Right atrium auricular region (tissue), 2 donors: ENCODE measurements at regions not wholly inside any gene's neighbourhood (a gene's known extent, or its start where the extent isn't known, plus 50 kb on each side); places are given as distances from the start of the nearest gene placed in this dataset.
"Not testable (repeated sequence)": the region's sequence is repeated elsewhere in the genome, so short reads cannot be mapped to it uniquely, and the experiment has no call there.

ENCODE experiments used
- DNase-seq: peaks from one replicate; pipeline ENCODE4 v3.0.0-alpha.2; 2019; ENCODE audit warnings: low spot score
- H3K27ac ChIP-seq, 2 donors: fragments of 200-600 bp; sonication (generic); 1 replicate in 1 of 2; 2 replicates in 1 of 2; pipeline ENCODE4 v1.5.1; 2016 to 2019
- H3K27me3 ChIP-seq, 2 donors: fragments of 200-600 bp; sonication (generic); one replicate each; pipeline versions ENCODE4 v1.5.1 to v1.6.0; 2017 to 2019
- H3K36me3 ChIP-seq: fragments of 200-600 bp; sonication (generic); one replicate; pipeline ENCODE4 v1.5.1; 2016
- H3K4me1 ChIP-seq, 2 donors: fragments of 200-600 bp; sonication (generic); one replicate each; pipeline versions ENCODE4 v1.5.1 to v1.6.0; 2017 to 2019
- H3K4me3 ChIP-seq, 2 donors: fragments of 200-600 bp; sonication (generic); 1 replicate in 1 of 2; 2 replicates in 1 of 2; pipeline ENCODE4 v1.5.1; 2017 to 2019; ENCODE audit warnings: mild to moderate bottlenecking in 1 of 2, moderate library complexity in 1 of 2
- H3K9me3 ChIP-seq, 2 donors: fragments of 200-600 bp; sonication (generic); one replicate each; pipeline ENCODE4 v1.5.1; 2019
- CTCF ChIP-seq, 2 donors: fragments of 200-600 bp; sonication (generic); IDR thresholded peaks; one replicate each; pipeline ENCODE4 v1.5.1; 2019; ENCODE audit warnings: antibody characterized with exemption in 2 of 2

GRCh38 chr2:72078773-72079172 is 68.9 kb downstream of the CYP26B1 start:
- Histone ChIP-seq H3K27me3 (no peaks in the 10 kb centered on the region), H3K9me3 (peaks cover 0 to under 1% of the 10 kb centered on the region in 2 donors), H3K27ac (no peak overlapping the region), H3K36me3 (no peaks in the 10 kb centered on the region), H3K4me3 (no peak overlapping the region), H3K4me1 (no peaks in the 10 kb centered on the region)
- no peak for DNase-seq
- TF ChIP-seq CTCF (IDR thresholded peaks at IDR 0.05) = no peak

- no peak overlapping the region for H3K27ac ChIP-seq
- no peaks in the 10 kb centered on the region for H3K4me1 ChIP-seq
- TF ChIP-seq CTCF (IDR thresholded peaks at IDR 0.05) = no peak
- H3K36me3 ChIP-seq = no peaks in the 10 kb centered on the region
- H3K9me3 ChIP-seq = peaks cover 0 to 11% of the 10 kb centered on the region in 2 donors
- no peak for DNase-seq
- no peak overlapping the region for H3K4me3 ChIP-seq
- no peaks in the 10 kb centered on the region for H3K27me3 ChIP-seq
Observed at GRCh38 chr2:72077702-72078169, 69.9 kb downstream of the CYP26B1 start.

- H3K4me3 ChIP-seq, H3K36me3 ChIP-seq, H3K4me1 ChIP-seq, H3K27ac ChIP-seq, DNase-seq, H3K27me3 ChIP-seq: not testable (repeated sequence)
- H3K9me3 ChIP-seq = peaks cover 0 to 11% of the 10 kb centered on the region in 2 donors
Observed at GRCh38 chr2:72073373-72073772, 74.3 kb downstream of the CYP26B1 start.

GRCh38 chr2:72064197-72064596 is 83.5 kb downstream of the CYP26B1 start:
- H3K4me3 ChIP-seq, H3K9me3 ChIP-seq, H3K27ac ChIP-seq, H3K27me3 ChIP-seq, H3K4me1 ChIP-seq, DNase-seq, H3K36me3 ChIP-seq: not testable (repeated sequence)

GRCh38 chr2:72062336-72062735 is 85.3 kb downstream of the CYP26B1 start:
- TF ChIP-seq CTCF (IDR thresholded peaks at IDR 0.05) = no peak
- Histone ChIP-seq H3K4me1 (no peaks in the 10 kb centered on the region), H3K4me3 (no peak overlapping the region), H3K27me3 (no peaks in the 10 kb centered on the region), H3K36me3 (no peaks in the 10 kb centered on the region), H3K27ac (no peak overlapping the region), H3K9me3 (no peaks in the 10 kb centered on the region)
- DNase-seq = no peak

GRCh38 chr2:72057308-72057707 is 90.4 kb downstream of the CYP26B1 start:
- no peak overlapping the region for H3K4me3 ChIP-seq
- no peaks in the 10 kb centered on the region for H3K4me1 ChIP-seq
- no peak for DNase-seq
- H3K27ac ChIP-seq = no peak overlapping the region
- no peaks in the 10 kb centered on the region for H3K27me3 ChIP-seq
- TF ChIP-seq CTCF (IDR thresholded peaks at IDR 0.05) = no peak
- no peaks in the 10 kb centered on the region for H3K36me3 ChIP-seq
- no peaks in the 10 kb centered on the region for H3K9me3 ChIP-seq

- H3K27ac ChIP-seq = no peak overlapping the region
- no peak overlapping the region for H3K4me3 ChIP-seq
- no peak for TF ChIP-seq CTCF (IDR thresholded peaks at IDR 0.05)
- H3K36me3 ChIP-seq = no peaks in the 10 kb centered on the region
- no peaks in the 10 kb centered on the region for H3K4me1 ChIP-seq
- H3K9me3 ChIP-seq = peaks cover 0 to 17% of the 10 kb centered on the region in 2 donors
- no peak for DNase-seq
- no peaks in the 10 kb centered on the region for H3K27me3 ChIP-seq
Observed at GRCh38 chr2:72051971-72052505, 95.6 kb downstream of the CYP26B1 start.
